B cell (primary cell): ENCODE measurements at regions not wholly inside any gene's neighbourhood (a gene's known extent, or its start where the extent isn't known, plus 50 kb on each side); places are given as distances from the start of the nearest gene placed in this dataset.

Source experiments
- EZH2 ChIP-seq: IDR thresholded peaks from 2 replicates; pipeline ENCODE4 v1.6.1; 2012; ENCODE audit warnings: borderline replicate concordance, low read depth, mild to moderate bottlenecking, moderate library complexity, low read length; ENCODE audit not compliant: insufficient read depth, poor library complexity, severe bottlenecking
- TF ChIP-seq, protein P1 (sequence below): fragments of 200-600 bp; IDR thresholded peaks from one replicate; pipeline ENCODE4 v1.8.0; 2022; ENCODE audit warnings: antibody characterized with exemption, mild to moderate bottlenecking

DNA sequence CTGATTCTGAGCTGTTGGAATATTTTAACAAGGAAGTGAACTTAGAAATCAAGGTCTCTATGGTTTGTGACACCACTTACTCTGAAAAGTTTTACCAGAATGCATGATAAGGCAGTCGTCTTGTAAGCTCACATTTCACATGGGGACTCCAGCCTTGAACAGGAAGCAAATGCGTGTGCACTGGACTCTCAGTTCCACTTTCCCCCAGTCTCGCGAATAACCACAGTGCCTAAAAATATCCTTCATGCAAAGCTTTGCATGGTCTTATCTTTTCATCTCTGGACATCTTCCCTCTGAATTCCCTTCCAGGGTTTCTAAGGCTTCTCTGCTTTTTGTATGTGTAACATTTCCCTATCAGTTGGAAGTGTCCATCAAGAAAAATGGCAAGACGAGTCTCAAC, 581.8 kb downstream of the NLGN4X start:
- TF ChIP-seq, protein P1, sequence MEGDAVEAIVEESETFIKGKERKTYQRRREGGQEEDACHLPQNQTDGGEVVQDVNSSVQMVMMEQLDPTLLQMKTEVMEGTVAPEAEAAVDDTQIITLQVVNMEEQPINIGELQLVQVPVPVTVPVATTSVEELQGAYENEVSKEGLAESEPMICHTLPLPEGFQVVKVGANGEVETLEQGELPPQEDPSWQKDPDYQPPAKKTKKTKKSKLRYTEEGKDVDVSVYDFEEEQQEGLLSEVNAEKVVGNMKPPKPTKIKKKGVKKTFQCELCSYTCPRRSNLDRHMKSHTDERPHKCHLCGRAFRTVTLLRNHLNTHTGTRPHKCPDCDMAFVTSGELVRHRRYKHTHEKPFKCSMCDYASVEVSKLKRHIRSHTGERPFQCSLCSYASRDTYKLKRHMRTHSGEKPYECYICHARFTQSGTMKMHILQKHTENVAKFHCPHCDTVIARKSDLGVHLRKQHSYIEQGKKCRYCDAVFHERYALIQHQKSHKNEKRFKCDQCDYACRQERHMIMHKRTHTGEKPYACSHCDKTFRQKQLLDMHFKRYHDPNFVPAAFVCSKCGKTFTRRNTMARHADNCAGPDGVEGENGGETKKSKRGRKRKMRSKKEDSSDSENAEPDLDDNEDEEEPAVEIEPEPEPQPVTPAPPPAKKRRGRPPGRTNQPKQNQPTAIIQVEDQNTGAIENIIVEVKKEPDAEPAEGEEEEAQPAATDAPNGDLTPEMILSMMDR, result no peak
- TF ChIP-seq EZH2, result no peak
